ENCODE measurements at regions not wholly inside any gene's neighbourhood (a gene's known extent, or its start where the extent isn't known, plus 50 kb on each side); places are given as distances from the start of the nearest gene placed in this dataset.

GRCh38 chr3:27642796-27643195, 79.3 kb downstream of the EOMES start:
- H3K4me3 ChIP-seq (replicated peaks in 1 of 3; ENCODE audit: low read depth in 2 of 3, low read length in 3 of 3) = no peak overlapping the region
- no peak overlapping the region for H3K4me2 ChIP-seq (replicated peaks; ENCODE audit: extremely low read depth, low read length, poor library complexity, severe bottlenecking)
- H3K27ac ChIP-seq (ENCODE audit: low read depth in 1 of 2, low read length in 2 of 2) = no peak overlapping the region
- no peak overlapping the region for H3K9ac ChIP-seq (ENCODE audit: insufficient read depth, low read length, poor library complexity, severe bottlenecking)
- H3K4me3 Mint-ChIP-seq = no peak overlapping the region
- DNase-seq = no peak
- no peak overlapping the region for H2AFZ ChIP-seq (ENCODE audit: insufficient read depth, low read depth, low read length, poor library complexity, severe bottlenecking)
- peaks cover 2 to 5% (median 3%) of the 10 kb centered on the region in 3 donors for H3K27me3 Mint-ChIP-seq (ENCODE audit: low read depth in 3 of 3)
- peaks cover 0 to 3% (median 0%) of the 10 kb centered on the region in 7 donors for H3K9me3 Mint-ChIP-seq
- H4K20me1 ChIP-seq (ENCODE audit: insufficient read depth, low read length) = no peaks in the 10 kb centered on the region
- H3K4me1 Mint-ChIP-seq = peaks cover 10% of the 10 kb centered on the region
- H3K36me3 ChIP-seq (replicated peaks in 1 of 2; ENCODE audit: control insufficient read depth in 1 of 2, insufficient read depth in 2 of 2, low read length in 2 of 2) = no peaks in the 10 kb centered on the region
- no peak overlapping the region for H3K27ac Mint-ChIP-seq
- H3K27me3 ChIP-seq (ENCODE audit: control insufficient read depth in 2 of 2, insufficient read depth in 2 of 2, low read length in 2 of 2) = no peaks in the 10 kb centered on the region
- H3K4me1 ChIP-seq (ENCODE audit: control insufficient read depth in 1 of 2, insufficient read depth in 2 of 2, low read length in 2 of 2) = peaks cover 6 to 11% of the 10 kb centered on the region in 2 donors
- no peak for TF ChIP-seq CTCF (IDR thresholded peaks at IDR 0.05)
- no peaks in the 10 kb centered on the region for H3K9me3 ChIP-seq (replicated peaks in 1 of 2; ENCODE audit: control insufficient read depth in 1 of 2, insufficient read depth in 1 of 2, low read length in 2 of 2)
- no peaks in the 10 kb centered on the region for H3K36me3 Mint-ChIP-seq
- 93% methylated on average over 3 of the region's 5 CpGs for WGBS (ENCODE audit: insufficient coverage)
- H3K79me2 ChIP-seq (ENCODE audit: insufficient read depth, low read length) = no peaks in the 10 kb centered on the region
- intact Hi-C loops (cut with micrococcal nuclease) = no loop called here

- intact Hi-C loops (cut with micrococcal nuclease) = no loop called here
These were observed 80.1 kb downstream of the EOMES start for GRCh38 chr3:27641888-27642601.

More at GRCh38 chr3:27641888-27642601, 80.1 kb downstream of the EOMES start:
- Mint-ChIP-seq H3K4me1 (peaks cover 13% of the 10 kb centered on the region), H3K27ac (no peak overlapping the region), H3K36me3 (no peaks in the 10 kb centered on the region), H3K4me3 (no peak overlapping the region), H3K9me3 (peaks cover 0 to 3% (median 0%) of the 10 kb centered on the region in 7 donors), H3K27me3 (ENCODE audit: low read depth in 3 of 3) (peaks cover 2 to 5% (median 3%) of the 10 kb centered on the region in 3 donors)
- H3K9me3 ChIP-seq (replicated peaks in 1 of 2; ENCODE audit: control insufficient read depth in 1 of 2, insufficient read depth in 1 of 2, low read length in 2 of 2) = no peaks in the 10 kb centered on the region
- no CpG with 5 or more reads among the region's 5 CpGs for WGBS (ENCODE audit: insufficient coverage)
- H3K36me3 ChIP-seq (replicated peaks in 1 of 2; ENCODE audit: control insufficient read depth in 1 of 2, insufficient read depth in 2 of 2, low read length in 2 of 2) = no peaks in the 10 kb centered on the region
- H3K79me2 ChIP-seq (ENCODE audit: insufficient read depth, low read length) = no peaks in the 10 kb centered on the region
- H3K27me3 ChIP-seq (ENCODE audit: control insufficient read depth in 2 of 2, insufficient read depth in 2 of 2, low read length in 2 of 2) = no peaks in the 10 kb centered on the region
- no peak for TF ChIP-seq CTCF (IDR thresholded peaks at IDR 0.05)
- no peak for DNase-seq
- H2AFZ ChIP-seq (ENCODE audit: insufficient read depth, low read depth, low read length, poor library complexity, severe bottlenecking) = no peak overlapping the region
- H3K9ac ChIP-seq (ENCODE audit: insufficient read depth, low read length, poor library complexity, severe bottlenecking) = no peak overlapping the region
- no peak overlapping the region for H3K4me3 ChIP-seq (replicated peaks in 1 of 3; ENCODE audit: low read depth in 2 of 3, low read length in 3 of 3)
- no peaks in the 10 kb centered on the region for H4K20me1 ChIP-seq (ENCODE audit: insufficient read depth, low read length)
- H3K4me1 ChIP-seq (ENCODE audit: control insufficient read depth in 1 of 2, insufficient read depth in 2 of 2, low read length in 2 of 2) = peaks cover 6 to 11% of the 10 kb centered on the region in 2 donors
- no peak overlapping the region for H3K4me2 ChIP-seq (replicated peaks; ENCODE audit: extremely low read depth, low read length, poor library complexity, severe bottlenecking)
- no peak overlapping the region for H3K27ac ChIP-seq (ENCODE audit: low read depth in 1 of 2, low read length in 2 of 2)
